SU-DHL-6 (cell line): ENCODE measurements at regions not wholly inside any gene's neighbourhood (a gene's known extent, or its start where the extent isn't known, plus 50 kb on each side); places are given as distances from the start of the nearest gene placed in this dataset.

Source experiments
- CTCF ChIP-seq: fragments of 200-600 bp; sonication (generic); IDR thresholded peaks from one replicate; pipeline ENCODE4 v1.5.1; 2017; ENCODE audit warnings: antibody characterized with exemption, mild to moderate bottlenecking, low read length, moderate library complexity; ENCODE audit not compliant: insufficient read depth, poor library complexity, severe bottlenecking
- EZH2phosphoT487 ChIP-seq: fragments of 200-600 bp; sonication (generic), shearing (Covaris generic); conservative IDR thresholded peaks from 2 replicates; pipeline ENCODE4 v1.6.1; 2018; ENCODE audit warnings: mild to moderate bottlenecking, antibody characterized with exemption, low read length, moderate library complexity, mixed read lengths

DNA sequence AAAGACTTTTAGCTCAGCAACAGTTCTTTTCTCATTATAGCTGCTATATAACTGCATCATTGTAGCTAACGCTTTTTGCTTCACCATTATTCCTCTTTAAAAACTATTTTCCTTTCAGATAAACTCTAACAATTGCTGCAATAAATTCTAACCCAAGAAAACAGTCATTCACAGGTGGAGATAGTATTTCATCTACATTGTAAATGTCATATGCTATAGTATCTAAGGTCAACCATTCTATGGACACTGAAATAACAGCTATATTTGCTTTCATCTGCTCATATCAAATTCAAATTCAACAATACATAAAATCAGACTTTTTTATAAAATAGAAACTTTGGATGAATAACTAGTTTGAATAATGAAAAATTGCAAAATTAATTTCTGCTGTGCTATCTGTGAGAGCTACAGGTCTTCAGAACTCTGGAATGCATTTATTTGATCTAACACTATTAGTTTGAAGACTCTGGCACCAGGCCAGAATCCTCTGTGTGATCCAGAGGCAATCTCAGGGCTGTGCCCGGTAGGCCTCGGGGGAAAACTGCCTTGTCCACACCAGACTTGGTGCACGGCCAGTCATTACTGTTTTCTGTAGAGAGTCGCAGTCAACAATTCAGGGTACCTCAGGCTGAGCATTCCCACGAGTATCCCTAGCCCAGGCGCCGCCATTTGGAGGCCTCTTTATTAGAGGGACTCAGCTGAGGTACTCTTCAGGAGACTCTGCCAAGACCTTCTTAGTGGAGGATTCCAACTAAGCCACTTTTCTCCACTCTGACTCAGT lies 332.4 kb downstream of the SLC7A11 start:
- TF ChIP-seq CTCF, result no peak
- no peak for TF ChIP-seq EZH2phosphoT487
